GM12878 (cell line): ENCODE measurements at regions not wholly inside any gene's neighbourhood (a gene's known extent, or its start where the extent isn't known, plus 50 kb on each side); places are given as distances from the start of the nearest gene placed in this dataset.

Experiments
- ATAC-seq: fragments of 200-7000 bp; cut with Tn5 transposase; 3 replicates; pipeline ENCODE4 v1.9.1; 2020; ENCODE audit warnings: mild to moderate bottlenecking, moderate library complexity
- BruUV-seq: library from RNA; stranded (reverse); fragments of 400-500 nt; replicated peaks from 2 replicates; lab custom pipeline; 2021; lab: Mats Ljungman, UMichigan
- CTCF ChIA-PET: fragments of 300-600 bp; sonication (Branson Sonifier 250); formaldehyde crosslinking; extraction: SDS; loops from one replicate; lab custom pipeline; 2021; ENCODE audit warnings: inconsistent platforms; lab: Yijun Ruan, JAX
- POLR2A ChIA-PET: fragments of 350-600 bp; formaldehyde crosslinking; extraction: SDS; loops from one replicate; lab custom pipeline; 2021; ENCODE audit warnings: inconsistent platforms; lab: Charles Lee
- RAD21 ChIA-PET: fragments of 300-600 bp; sonication (Branson Sonifier 250); formaldehyde crosslinking; loops from one replicate; lab custom pipeline; 2023; ENCODE audit warnings: antibody characterized with exemption; ENCODE audit not compliant: unreplicated experiment; lab: Charles Lee
- SMC1A ChIA-PET: fragments of 300-600 bp; sonication (Branson Sonifier 250); formaldehyde crosslinking; loops from one replicate; lab custom pipeline; 2023; ENCODE audit not compliant: unreplicated experiment, uncharacterized antibody; lab: Charles Lee
- DNase-seq: peaks from one replicate; pipeline ENCODE4 v3.0.0-alpha.2; 2011; ENCODE audit warnings: low read depth, low spot score
- FAIRE-seq: peaks from 3 replicates; lab custom pipeline; 2011; peaks lifted over from hg19 to GRCh38; lab: Jason Lieb, UNC
- H2AFZ ChIP-seq: 2 replicates; pipeline ENCODE4 v1.6.0; 2011; ENCODE audit warnings: low read depth, low read length, control low read depth; ENCODE audit not compliant: control insufficient read depth
- H3K27ac ChIP-seq: 2 replicates; pipeline ENCODE4 v1.5.1; 2011; ENCODE audit warnings: control low read depth; ENCODE audit not compliant: control insufficient read depth, insufficient read depth
- H3K27me3 ChIP-seq, 2 experiments: replicated peaks in 1 of 2; 2 replicates each; pipeline versions ENCODE4 v1.6.0 to v1.6.1; 2011; ENCODE audit warnings: low read length in 1 of 2; ENCODE audit not compliant: control insufficient read depth in 2 of 2, insufficient read depth in 2 of 2
- H3K36me3 ChIP-seq, 2 experiments: 2 replicates each; pipeline ENCODE4 v1.5.1; 2011; ENCODE audit warnings: low read length in 1 of 2; ENCODE audit not compliant: control insufficient read depth in 2 of 2, insufficient read depth in 2 of 2
- H3K4me1 ChIP-seq: 2 replicates; pipeline ENCODE4 v1.6.1; 2011; ENCODE audit warnings: mild to moderate bottlenecking, low read length, moderate library complexity, mixed read lengths; ENCODE audit not compliant: control insufficient read depth, insufficient read depth
- H3K4me2 ChIP-seq: 2 replicates; pipeline ENCODE4 v1.6.0; 2011; ENCODE audit warnings: control low read depth; ENCODE audit not compliant: control insufficient read depth, insufficient read depth
- H3K4me3 ChIP-seq: fragments of 200-600 bp; sonication (generic); 2 replicates; pipeline ENCODE4 v1.5.1; 2016
- H3K79me2 ChIP-seq: 2 replicates; pipeline ENCODE4 v1.6.0; 2011; ENCODE audit warnings: low read length; ENCODE audit not compliant: control insufficient read depth, insufficient read depth
- H3K9ac ChIP-seq: 2 replicates; pipeline ENCODE4 v1.8.0; 2011; ENCODE audit warnings: low read length, control low read depth, mixed read lengths; ENCODE audit not compliant: control insufficient read depth, insufficient read depth
- H3K9me3 ChIP-seq: replicated peaks from 3 replicates; pipeline ENCODE4 v1.5.1; 2011; ENCODE audit warnings: mild to moderate bottlenecking, low read length; ENCODE audit not compliant: control insufficient read depth, insufficient read depth
- H4K20me1 ChIP-seq: 2 replicates; pipeline ENCODE4 v1.6.0; 2011; ENCODE audit not compliant: control insufficient read depth, insufficient read depth
- BACH1 ChIP-seq: fragments of 450-650 bp; IDR thresholded peaks from 2 replicates; pipeline ENCODE4 v1.6.1; 2017; ENCODE audit warnings: mild to moderate bottlenecking, borderline replicate concordance
- BHLHE40 ChIP-seq, 2 experiments: fragments of 450-650 bp in 1 of 2; IDR thresholded peaks; 2 replicates each; pipeline ENCODE4 v1.6.1; 2011 to 2017; ENCODE audit warnings: low read depth in 2 of 2, borderline replicate concordance in 1 of 2, improper control_type of control experiment in 1 of 2, low read length in 1 of 2, mild to moderate bottlenecking in 1 of 2
- GABPA ChIP-seq: IDR thresholded peaks from 2 replicates; pipeline ENCODE4 v1.6.1; 2014; ENCODE audit warnings: antibody characterized with exemption, low read depth, mild to moderate bottlenecking, inconsistent platforms
- RB1 ChIP-seq: fragments of 450-650 bp; formaldehyde crosslinking; IDR thresholded peaks from 2 replicates; pipeline ENCODE4 v1.6.1; 2017; ENCODE audit warnings: mild to moderate bottlenecking, borderline replicate concordance
- ZNF24 ChIP-seq: fragments of 450-650 bp; IDR thresholded peaks from 2 replicates; pipeline ENCODE4 v1.6.1; 2017; ENCODE audit warnings: antibody characterized with exemption, mild to moderate bottlenecking
- whole genome bisulfite sequencing: methylation state at CpG from one replicate; pipeline ENCODE4 v1.1.6; 2016; ENCODE audit warnings: low lambda C conversion rate; ENCODE audit not compliant: insufficient replicate concordance, insufficient coverage; ENCODE audit errors: missing lambda C conversion rate; 5-methylcytosine and 5-hydroxymethylcytosine counted together
- in situ Hi-C: fragments of 300-500 bp; cut with MboI; formaldehyde crosslinking; loops from 9 replicates; pipeline ENCODE4 v1.14.3; 2018; ENCODE audit warnings: mixed read lengths
- intact Hi-C: fragments of 100-400 bp; cut with micrococcal nuclease; formaldehyde crosslinking; loops from one replicate; pipeline ENCODE4 v1.14.2; 2022; ENCODE audit not compliant: unreplicated experiment
- TF ChIP-seq, protein P1 (sequence below): fragments of 450-650 bp; IDR thresholded peaks from 2 replicates; pipeline ENCODE4 v1.6.1; 2014; ENCODE audit warnings: mild to moderate bottlenecking
- TF ChIP-seq, protein P2 (sequence below): fragments of 450-650 bp; IDR thresholded peaks from 2 replicates; pipeline ENCODE4 v1.6.1; 2016; ENCODE audit warnings: mild to moderate bottlenecking, moderate library complexity, borderline replicate concordance
- TF ChIP-seq, protein P3 (sequence below): fragments of 150-350 bp; IDR thresholded peaks from 2 replicates; pipeline ENCODE4 v1.6.1; 2016; ENCODE audit warnings: low read depth, low read length

DNA sequence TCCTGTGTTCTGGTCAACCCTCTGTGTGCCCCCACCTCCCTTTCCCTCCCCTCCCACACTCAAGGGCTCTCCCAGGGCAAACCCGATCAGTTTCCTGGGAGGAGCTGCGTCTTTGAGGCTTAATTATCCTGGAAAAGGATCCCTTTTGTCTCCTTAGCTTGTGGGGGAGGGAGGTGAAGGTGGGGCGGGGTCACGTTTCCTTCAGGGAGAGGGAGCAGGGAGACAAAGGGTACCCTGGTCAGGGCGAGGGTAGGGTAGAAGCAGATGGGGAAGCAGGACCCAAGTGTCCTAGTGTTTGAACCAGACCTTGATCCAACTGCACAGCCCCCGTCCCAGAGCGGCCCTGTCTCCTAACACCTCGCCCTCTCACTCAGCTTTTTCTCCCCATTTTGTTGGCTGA is 90.1 kb downstream of the HIF1AN start (continued):
- TF ChIP-seq BACH1 = no peak
- no peak for TF ChIP-seq RB1
- TF ChIP-seq, protein P1, sequence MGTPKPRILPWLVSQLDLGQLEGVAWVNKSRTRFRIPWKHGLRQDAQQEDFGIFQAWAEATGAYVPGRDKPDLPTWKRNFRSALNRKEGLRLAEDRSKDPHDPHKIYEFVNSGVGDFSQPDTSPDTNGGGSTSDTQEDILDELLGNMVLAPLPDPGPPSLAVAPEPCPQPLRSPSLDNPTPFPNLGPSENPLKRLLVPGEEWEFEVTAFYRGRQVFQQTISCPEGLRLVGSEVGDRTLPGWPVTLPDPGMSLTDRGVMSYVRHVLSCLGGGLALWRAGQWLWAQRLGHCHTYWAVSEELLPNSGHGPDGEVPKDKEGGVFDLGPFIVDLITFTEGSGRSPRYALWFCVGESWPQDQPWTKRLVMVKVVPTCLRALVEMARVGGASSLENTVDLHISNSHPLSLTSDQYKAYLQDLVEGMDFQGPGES = no peak

DNA sequence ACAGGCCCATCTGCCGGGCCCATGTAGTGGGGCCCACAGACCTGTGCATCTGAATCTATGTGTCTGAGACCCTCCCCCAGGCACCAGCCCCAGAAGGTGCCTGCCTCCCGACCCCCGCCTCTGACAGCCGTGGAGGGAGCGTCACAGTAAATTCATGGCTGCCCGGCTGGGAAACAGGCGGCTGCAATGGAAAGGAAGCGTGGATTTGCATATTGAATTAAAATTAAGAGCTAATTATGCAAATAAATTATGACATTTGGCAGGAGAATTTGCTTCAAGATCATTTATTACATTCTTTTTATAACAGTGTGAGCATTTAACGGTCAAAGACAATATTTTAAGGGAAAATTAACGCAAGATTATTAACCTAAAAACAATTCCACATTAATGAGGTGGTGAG is 92.3 kb downstream of the HIF1AN start:
- ChIA-PET CTCF (no interaction called here), SMC1A (no interaction called here), RAD21 (no interaction called here), POLR2A (no interaction called here)
- intact Hi-C loops (no loop called here), in situ Hi-C loops (no loop called here)
- H3K79me2 ChIP-seq = no peaks in the 10 kb centered on the region
- no peak for FAIRE-seq
- H3K36me3 ChIP-seq = no peaks in the 10 kb centered on the region
- TF ChIP-seq ZNF24 (no peak), BHLHE40 (IDR thresholded peaks at IDR 0.05; ENCODE audit: borderline replicate concordance in 1 of 2, low read depth in 2 of 2, low read length in 1 of 2) (no peak), GABPA (no peak)
- TF ChIP-seq, protein P2, sequence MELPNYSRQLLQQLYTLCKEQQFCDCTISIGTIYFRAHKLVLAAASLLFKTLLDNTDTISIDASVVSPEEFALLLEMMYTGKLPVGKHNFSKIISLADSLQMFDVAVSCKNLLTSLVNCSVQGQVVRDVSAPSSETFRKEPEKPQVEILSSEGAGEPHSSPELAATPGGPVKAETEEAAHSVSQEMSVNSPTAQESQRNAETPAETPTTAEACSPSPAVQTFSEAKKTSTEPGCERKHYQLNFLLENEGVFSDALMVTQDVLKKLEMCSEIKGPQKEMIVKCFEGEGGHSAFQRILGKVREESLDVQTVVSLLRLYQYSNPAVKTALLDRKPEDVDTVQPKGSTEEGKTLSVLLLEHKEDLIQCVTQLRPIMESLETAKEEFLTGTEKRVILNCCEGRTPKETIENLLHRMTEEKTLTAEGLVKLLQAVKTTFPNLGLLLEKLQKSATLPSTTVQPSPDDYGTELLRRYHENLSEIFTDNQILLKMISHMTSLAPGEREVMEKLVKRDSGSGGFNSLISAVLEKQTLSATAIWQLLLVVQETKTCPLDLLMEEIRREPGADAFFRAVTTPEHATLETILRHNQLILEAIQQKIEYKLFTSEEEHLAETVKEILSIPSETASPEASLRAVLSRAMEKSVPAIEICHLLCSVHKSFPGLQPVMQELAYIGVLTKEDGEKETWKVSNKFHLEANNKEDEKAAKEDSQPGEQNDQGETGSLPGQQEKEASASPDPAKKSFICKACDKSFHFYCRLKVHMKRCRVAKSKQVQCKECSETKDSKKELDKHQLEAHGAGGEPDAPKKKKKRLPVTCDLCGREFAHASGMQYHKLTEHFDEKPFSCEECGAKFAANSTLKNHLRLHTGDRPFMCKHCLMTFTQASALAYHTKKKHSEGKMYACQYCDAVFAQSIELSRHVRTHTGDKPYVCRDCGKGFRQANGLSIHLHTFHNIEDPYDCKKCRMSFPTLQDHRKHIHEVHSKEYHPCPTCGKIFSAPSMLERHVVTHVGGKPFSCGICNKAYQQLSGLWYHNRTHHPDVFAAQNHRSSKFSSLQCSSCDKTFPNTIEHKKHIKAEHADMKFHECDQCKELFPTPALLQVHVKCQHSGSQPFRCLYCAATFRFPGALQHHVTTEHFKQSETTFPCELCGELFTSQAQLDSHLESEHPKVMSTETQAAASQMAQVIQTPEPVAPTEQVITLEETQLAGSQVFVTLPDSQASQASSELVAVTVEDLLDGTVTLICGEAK = no peak
- TF ChIP-seq, protein P3, sequence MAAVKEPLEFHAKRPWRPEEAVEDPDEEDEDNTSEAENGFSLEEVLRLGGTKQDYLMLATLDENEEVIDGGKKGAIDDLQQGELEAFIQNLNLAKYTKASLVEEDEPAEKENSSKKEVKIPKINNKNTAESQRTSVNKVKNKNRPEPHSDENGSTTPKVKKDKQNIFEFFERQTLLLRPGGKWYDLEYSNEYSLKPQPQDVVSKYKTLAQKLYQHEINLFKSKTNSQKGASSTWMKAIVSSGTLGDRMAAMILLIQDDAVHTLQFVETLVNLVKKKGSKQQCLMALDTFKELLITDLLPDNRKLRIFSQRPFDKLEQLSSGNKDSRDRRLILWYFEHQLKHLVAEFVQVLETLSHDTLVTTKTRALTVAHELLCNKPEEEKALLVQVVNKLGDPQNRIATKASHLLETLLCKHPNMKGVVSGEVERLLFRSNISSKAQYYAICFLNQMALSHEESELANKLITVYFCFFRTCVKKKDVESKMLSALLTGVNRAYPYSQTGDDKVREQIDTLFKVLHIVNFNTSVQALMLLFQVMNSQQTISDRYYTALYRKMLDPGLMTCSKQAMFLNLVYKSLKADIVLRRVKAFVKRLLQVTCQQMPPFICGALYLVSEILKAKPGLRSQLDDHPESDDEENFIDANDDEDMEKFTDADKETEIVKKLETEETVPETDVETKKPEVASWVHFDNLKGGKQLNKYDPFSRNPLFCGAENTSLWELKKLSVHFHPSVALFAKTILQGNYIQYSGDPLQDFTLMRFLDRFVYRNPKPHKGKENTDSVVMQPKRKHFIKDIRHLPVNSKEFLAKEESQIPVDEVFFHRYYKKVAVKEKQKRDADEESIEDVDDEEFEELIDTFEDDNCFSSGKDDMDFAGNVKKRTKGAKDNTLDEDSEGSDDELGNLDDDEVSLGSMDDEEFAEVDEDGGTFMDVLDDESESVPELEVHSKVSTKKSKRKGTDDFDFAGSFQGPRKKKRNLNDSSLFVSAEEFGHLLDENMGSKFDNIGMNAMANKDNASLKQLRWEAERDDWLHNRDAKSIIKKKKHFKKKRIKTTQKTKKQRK = no peak
- no peak overlapping the region for H3K4me2 ChIP-seq
- H2AFZ ChIP-seq = no peak overlapping the region
- H3K9ac ChIP-seq = no peak overlapping the region
- H3K4me3 ChIP-seq = no peak overlapping the region
- no peak for DNase-seq
- H3K27ac ChIP-seq = no peak overlapping the region
- no peaks in the 10 kb centered on the region for H3K4me1 ChIP-seq
- no peaks in the 10 kb centered on the region for H4K20me1 ChIP-seq
- 41% methylated on average over 10 of the region's 10 CpGs for WGBS
- ATAC-seq = no peak
- no peaks in the 10 kb centered on the region for H3K9me3 ChIP-seq
- no TSS peak for BruUV-seq
- H3K27me3 ChIP-seq = peaks cover 0 to 3% of the 10 kb centered on the region in 2 experiments; a peak in 2 of 4 replicates
